GM21515 (cell line): ENCODE measurements at regions not wholly inside any gene's neighbourhood (a gene's known extent, or its start where the extent isn't known, plus 50 kb on each side); places are given as distances from the start of the nearest gene placed in this dataset.
"Not testable (repeated sequence)": the region's sequence is repeated elsewhere in the genome, so short reads cannot be mapped to it uniquely, and the experiment has no call there.

Source experiments
- ATAC-seq: cut with Tn5 transposase; IDR thresholded peaks from one replicate; pipeline ENCODE4 v1.9.1; 2021; ENCODE audit not compliant: unreplicated experiment

GRCh38 chr1:173257805-173258204 is 50.7 kb upstream of the TNFSF4 start:
- ATAC-seq: no peak

DNA sequence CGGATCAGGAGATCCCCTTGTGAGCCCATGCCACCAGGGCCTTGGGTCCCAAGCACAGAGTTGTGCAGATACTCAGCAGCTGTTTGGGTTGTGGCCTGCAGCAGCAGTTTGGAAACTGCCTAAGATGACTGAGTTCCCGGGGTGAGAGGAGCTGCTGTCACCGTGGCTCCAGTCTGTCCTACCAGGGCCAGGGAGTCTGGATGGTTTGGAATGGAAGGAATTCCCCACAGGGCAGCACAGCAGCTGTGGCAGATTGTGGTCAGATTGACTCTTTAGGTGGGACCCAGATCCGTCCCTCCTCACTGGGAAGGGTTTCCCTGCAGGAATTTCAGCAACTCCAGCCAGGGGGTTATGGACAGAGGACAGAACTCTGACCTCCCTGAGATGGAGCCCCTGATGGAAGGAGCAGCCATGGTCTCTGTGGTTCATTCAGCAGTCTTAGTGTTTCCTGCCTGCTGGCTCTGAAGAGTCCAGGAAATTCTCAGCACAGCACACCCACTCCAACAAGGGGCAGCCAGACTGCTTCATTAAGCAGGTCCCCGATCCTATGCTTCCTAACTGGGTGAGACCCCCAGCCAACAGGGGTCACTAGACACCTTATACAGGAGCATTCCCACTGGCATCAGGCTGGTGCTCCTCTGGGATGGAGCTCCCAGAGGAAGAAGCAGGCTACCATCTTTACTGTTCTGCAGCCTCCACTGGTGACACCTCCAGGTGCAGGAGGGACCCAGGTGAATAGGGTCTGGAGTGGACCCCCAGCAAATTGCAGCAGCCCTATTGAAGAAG is 51.5 kb upstream of the TNFSF4 start:
- ATAC-seq: no peak

- ATAC-seq: not testable (repeated sequence)
These were observed 53.2 kb upstream of the TNFSF4 start for GRCh38 chr1:173260329-173260728.

- ATAC-seq: no peak
These were observed 59.7 kb upstream of the TNFSF4 start for GRCh38 chr1:173266841-173267240.

DNA sequence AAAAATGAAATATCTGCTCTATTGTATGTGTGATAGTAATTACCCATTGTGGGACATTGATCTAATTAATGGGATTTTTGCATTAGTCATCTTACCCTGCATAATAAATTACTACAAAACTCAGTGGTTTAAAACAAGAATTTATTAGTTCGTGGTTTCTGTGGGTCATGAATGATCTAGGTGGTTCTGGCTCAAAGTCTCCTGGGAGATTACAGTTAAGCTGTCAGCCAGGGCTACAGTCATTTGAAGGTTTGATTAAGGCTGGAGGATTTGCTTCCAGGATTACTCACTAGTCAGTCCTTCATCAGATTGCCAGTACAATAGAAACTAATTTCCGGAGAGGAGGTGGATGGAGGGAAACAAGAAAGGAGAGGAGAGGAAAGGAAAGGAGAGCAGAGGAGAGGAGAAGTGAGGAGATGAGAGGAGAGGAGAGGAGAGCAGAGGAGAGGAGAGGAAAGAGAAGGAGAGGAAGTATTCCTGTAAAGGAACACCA is 60.4 kb upstream of the TNFSF4 start:
- ATAC-seq: no peak

- ATAC-seq: no peak
These were observed 61.1 kb upstream of the TNFSF4 start for GRCh38 chr1:173268261-173268660.

DNA sequence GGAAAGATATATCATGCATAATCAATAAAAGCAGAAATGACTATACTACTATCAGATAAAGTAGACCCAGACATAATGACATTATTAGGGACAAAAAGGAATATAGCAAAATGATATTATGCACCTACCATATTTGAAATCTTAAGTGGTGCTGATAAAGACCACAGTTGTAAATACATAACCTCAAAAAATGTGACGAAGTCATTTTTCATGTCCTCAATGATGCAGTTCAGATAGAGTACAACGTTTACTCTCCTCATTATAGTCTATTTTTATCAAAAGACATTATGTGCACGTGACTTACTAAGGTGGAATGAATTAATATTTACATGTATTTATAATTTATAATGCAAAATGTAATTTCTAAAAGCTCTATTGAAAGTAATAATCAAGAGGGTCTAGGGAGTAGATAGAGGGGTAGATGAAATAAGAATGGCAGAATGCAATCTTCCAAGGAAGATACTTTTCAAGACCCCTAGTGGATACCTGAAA is 61.7 kb upstream of the TNFSF4 start:
- no peak for ATAC-seq

- ATAC-seq: no peak
These were observed 62.5 kb upstream of the TNFSF4 start for GRCh38 chr1:173269490-173270230.

GRCh38 chr1:173270243-173270642 is 63.1 kb upstream of the TNFSF4 start:
- ATAC-seq: no peak

- not testable (repeated sequence) for ATAC-seq
These were observed 63.9 kb upstream of the TNFSF4 start for GRCh38 chr1:173271021-173271420.

DNA sequence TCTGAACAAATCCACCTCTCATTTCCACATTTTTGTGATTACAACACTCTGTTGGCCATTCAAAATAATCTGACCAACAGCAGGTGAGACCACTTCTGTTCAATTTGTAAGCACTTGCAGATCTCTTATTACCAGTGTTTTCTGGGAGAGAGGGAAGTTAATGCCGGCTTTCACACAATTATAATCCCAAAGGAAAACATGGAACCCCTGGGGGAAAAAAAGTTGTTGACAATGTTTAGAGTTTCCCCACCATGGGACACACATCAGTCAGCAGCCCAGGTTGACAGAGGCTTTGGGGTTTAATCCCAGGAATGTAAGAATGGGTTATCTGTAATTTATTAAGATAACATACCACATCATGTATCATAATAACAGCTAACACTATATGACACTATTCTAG is 68.4 kb upstream of the TNFSF4 start:
- no peak for ATAC-seq

- ATAC-seq: peak; percentile 85
These were observed 70.0 kb upstream of the TNFSF4 start for GRCh38 chr1:173276922-173277800.

GRCh38 chr1:173280899-173281660 is 73.9 kb upstream of the TNFSF4 start:
- no peak for ATAC-seq

GRCh38 chr1:173285048-173285447 is 77.9 kb upstream of the TNFSF4 start:
- no peak for ATAC-seq

GRCh38 chr1:173287785-173288184 is 80.7 kb upstream of the TNFSF4 start:
- no peak for ATAC-seq

- no peak for ATAC-seq
These were observed 86.6 kb upstream of the TNFSF4 start for GRCh38 chr1:173293756-173294155.

DNA sequence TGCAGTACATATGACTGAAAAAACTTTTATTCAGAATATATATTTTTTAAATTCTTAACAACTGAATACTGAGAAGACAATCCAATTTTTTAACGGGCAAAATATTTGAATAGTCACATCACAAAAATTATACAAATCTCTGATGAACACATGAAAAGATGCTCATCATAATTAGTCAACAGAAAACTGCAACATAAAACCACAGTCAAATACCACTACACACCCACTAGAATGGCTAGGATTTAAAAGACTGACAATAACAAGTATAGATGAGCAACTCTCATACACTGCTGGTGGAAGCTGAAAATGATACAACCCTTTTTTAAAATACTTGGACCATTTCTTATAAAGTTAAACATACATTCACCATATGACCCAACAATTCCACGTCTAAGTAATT is 87.7 kb upstream of the TNFSF4 start:
- ATAC-seq: no peak

- no peak for ATAC-seq
These were observed 88.3 kb upstream of the TNFSF4 start for GRCh38 chr1:173295391-173295790.

DNA sequence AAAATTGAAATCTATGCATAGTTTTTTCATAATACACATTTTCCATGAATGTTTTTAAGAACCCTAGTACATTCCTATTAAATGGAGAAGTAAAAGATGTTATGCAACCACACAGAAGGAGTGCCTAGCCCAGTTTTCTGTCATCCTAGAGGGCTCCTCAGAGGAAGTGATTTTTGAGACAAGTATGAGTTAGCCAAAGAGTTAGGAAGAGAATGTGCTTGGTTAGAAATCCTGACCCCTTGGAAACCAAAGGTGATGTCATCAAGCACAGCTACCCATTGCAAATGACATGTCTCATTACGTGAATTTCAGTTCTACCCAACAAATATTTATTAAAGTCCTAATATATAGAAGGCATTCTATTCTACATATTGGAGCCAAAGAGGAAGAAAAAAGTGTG is 88.9 kb upstream of the TNFSF4 start:
- ATAC-seq: no peak

DNA sequence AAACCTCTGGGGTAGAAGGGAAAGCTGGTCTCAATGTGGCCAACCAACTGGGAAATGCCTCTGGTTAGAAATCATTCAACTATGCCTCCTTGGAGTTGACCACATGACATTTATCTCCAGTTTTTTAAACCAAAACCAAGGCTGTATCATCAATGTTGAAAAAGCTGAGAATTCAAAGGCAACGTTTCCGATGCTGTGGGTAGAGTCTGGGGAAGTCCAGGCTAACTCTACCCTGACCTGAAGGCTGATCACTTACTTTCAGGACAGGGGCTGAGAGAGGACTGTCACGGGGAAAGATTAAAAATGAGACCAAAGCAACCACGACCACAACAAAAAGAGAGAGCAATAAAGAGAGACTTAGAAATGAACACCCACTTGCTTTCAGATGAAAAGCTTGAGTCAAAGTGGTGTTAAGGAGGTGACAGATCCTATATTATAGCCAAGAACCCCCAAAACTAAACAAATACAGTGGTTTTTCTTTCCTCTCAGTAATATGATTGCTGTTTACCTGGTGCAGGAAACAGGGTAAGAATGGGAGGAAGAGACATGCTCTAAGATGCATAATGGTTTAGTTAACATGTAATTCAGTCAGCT is 90.8 kb upstream of the TNFSF4 start:
- ATAC-seq: peak; percentile 88
